ENCODE measurements at regions not wholly inside any gene's neighbourhood (a gene's known extent, or its start where the extent isn't known, plus 50 kb on each side); places are given as distances from the start of the nearest gene placed in this dataset.

DNA sequence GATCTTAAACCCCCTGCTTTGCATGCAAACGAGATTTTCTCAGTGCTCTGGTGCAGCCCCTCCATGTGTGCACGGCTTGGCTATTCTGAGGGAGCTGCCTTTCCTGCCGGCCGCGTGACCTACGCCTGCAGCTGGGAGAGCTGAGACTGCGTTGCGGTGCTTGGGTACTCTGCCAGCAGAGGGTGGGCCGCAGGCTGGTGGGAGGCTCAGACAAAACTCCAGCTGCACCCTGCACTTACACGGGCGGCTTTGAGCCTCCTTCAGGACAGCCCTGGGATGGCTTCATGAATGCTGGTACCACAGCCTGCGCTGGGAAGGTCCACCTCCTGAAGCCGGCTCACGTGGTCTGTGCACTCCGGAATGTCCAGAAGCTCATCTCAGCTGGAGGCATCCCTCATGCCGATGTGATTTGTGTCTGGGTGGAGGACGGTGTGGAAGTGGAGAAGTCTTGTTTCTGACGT lies 223.7 kb downstream of the DLL1 start:
- no peaks in the 10 kb centered on the region for H3K9me1 ChIP-seq (replicated peaks; ENCODE audit: control insufficient read depth, extremely low read depth, insufficient read depth, low read length)
- ChIA-PET POLR2A (no interaction called here), CTCF (no interaction called here)
- no peak for DNase-seq (ENCODE audit: low read depth, low spot score)
- intact Hi-C loops (cut with micrococcal nuclease): no loop called here
- no peak overlapping the region for H2AFZ ChIP-seq (ENCODE audit: low read depth, low read length)
- FAIRE-seq: no peak
- H3K4me3 ChIP-seq (replicated peaks in 1 of 3; ENCODE audit: insufficient read depth in 1 of 3, low read depth in 1 of 3, low read length in 3 of 3): no peak overlapping the region
- H3K79me2 ChIP-seq (ENCODE audit: control insufficient read depth, insufficient read depth, low read length): no peaks in the 10 kb centered on the region
- no peak overlapping the region for H3K27ac ChIP-seq (ENCODE audit: insufficient read depth, low read depth, low read length)
- no peaks in the 10 kb centered on the region for H3K9me3 ChIP-seq (replicated peaks; ENCODE audit: control insufficient read depth, insufficient read depth, low read length)
- no TSS peak for BruUV-seq (replicated peaks)
- H3K4me2 ChIP-seq (ENCODE audit: insufficient read depth, low read length): no peak overlapping the region
- no peak overlapping the region for H3K9ac ChIP-seq (replicated peaks; ENCODE audit: extremely low read depth, insufficient read depth, low read length)
- dilution Hi-C loops (cut with MboI; ENCODE audit: extremely low pct_ligation_motif_present, low sequenced_read_pairs): no loop called here
- H3K27me3 ChIP-seq (ENCODE audit: control insufficient read depth in 2 of 2, insufficient read depth in 2 of 2, low read length in 2 of 2): no peaks in the 10 kb centered on the region
- TF ChIP-seq GATA2 (IDR thresholded peaks at IDR 0.05; ENCODE audit: insufficient read depth, insufficient read length, low read depth, low read length) (no peak), POLR2AphosphoS5 (IDR thresholded peaks at IDR 0.05; ENCODE audit: insufficient read depth, low read depth, low read length) (no peak), EZH2 (IDR thresholded peaks at IDR 0.05; ENCODE audit: borderline replicate concordance, low read depth, low read length, severe bottlenecking) (no peak), MYC (IDR thresholded peaks at IDR 0.05; ENCODE audit: low read depth, low read length) (no peak), FOS (IDR thresholded peaks at IDR 0.05; ENCODE audit: borderline replicate concordance, insufficient read depth, low read length) (no peak), JUN (IDR thresholded peaks at IDR 0.05; ENCODE audit: borderline replicate concordance, insufficient read depth, insufficient read length, low read depth) (no peak), POLR2A (IDR thresholded peaks at IDR 0.05; ENCODE audit: low read depth, low read length) (no peak)
- TF ChIP-seq, protein P1, sequence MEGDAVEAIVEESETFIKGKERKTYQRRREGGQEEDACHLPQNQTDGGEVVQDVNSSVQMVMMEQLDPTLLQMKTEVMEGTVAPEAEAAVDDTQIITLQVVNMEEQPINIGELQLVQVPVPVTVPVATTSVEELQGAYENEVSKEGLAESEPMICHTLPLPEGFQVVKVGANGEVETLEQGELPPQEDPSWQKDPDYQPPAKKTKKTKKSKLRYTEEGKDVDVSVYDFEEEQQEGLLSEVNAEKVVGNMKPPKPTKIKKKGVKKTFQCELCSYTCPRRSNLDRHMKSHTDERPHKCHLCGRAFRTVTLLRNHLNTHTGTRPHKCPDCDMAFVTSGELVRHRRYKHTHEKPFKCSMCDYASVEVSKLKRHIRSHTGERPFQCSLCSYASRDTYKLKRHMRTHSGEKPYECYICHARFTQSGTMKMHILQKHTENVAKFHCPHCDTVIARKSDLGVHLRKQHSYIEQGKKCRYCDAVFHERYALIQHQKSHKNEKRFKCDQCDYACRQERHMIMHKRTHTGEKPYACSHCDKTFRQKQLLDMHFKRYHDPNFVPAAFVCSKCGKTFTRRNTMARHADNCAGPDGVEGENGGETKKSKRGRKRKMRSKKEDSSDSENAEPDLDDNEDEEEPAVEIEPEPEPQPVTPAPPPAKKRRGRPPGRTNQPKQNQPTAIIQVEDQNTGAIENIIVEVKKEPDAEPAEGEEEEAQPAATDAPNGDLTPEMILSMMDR (IDR thresholded peaks at IDR 0.05; ENCODE audit: extremely low read depth in 1 of 2, insufficient read depth in 1 of 2, low read depth in 1 of 2, low read length in 2 of 2): no peak
- TF ChIP-seq, protein P2, sequence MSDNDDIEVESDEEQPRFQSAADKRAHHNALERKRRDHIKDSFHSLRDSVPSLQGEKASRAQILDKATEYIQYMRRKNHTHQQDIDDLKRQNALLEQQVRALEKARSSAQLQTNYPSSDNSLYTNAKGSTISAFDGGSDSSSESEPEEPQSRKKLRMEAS (IDR thresholded peaks at IDR 0.05; ENCODE audit: insufficient read depth, insufficient read length): no peak
- no peaks in the 10 kb centered on the region for H3K36me3 ChIP-seq (ENCODE audit: control insufficient read depth in 2 of 2, extremely low read depth in 1 of 2, insufficient read depth in 2 of 2, low read length in 2 of 2)
- no peaks in the 10 kb centered on the region for H3K4me1 ChIP-seq (ENCODE audit: control insufficient read depth, extremely low read depth, insufficient read depth, low read length)
- H4K20me1 ChIP-seq (replicated peaks; ENCODE audit: control insufficient read depth, extremely low read depth, insufficient read depth, low read length): no peaks in the 10 kb centered on the region
